ENCODE measurements at regions not wholly inside any gene's neighbourhood (a gene's known extent, or its start where the extent isn't known, plus 50 kb on each side); places are given as distances from the start of the nearest gene placed in this dataset.
"Not testable (repeated sequence)": the region's sequence is repeated elsewhere in the genome, so short reads cannot be mapped to it uniquely, and the experiment has no call there.

DNA sequence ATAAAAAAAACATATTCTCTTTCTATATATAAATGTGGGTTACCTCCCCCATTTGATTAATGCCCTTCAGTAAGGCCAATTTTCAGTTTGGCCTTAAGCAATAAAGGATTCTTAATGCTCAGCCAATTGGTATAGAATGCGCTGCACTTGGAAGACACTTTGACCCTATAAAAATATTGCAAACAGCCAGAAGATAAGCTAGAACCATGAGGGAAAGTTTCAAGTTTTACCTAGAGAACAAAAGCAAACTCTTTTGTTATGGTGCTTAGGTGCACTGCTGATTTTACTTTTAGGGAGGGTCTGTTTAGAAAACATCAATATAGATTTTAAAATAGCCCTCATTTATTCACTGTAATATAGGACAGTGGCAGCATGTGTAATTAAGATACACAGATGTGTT lies 251.6 kb upstream of the SLC16A7 start:
- FAIRE-seq = no peak

DNA sequence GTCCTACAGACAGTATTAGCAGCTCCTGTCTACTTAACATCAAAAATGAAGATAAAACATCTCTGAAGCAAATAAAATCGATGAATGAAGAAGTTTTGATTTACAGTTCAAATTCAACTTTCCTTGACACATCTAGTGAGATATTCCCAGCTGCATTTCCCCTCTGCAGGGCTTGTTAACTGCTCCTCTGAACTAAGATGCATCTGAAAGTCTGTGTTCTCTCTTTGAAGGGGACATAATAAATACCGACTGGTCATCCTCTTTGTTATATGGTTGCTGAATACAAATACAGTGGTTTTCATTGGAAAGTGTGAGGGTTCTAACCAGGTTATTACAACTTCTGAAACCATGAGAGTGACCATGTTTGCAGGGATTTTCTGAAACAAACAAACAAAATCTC lies 266.4 kb upstream of the SLC16A7 start:
- FAIRE-seq = no peak

- not testable (repeated sequence) for FAIRE-seq
Measured at GRCh38 chr12:59328395-59329075, 267.3 kb upstream of the SLC16A7 start.

DNA sequence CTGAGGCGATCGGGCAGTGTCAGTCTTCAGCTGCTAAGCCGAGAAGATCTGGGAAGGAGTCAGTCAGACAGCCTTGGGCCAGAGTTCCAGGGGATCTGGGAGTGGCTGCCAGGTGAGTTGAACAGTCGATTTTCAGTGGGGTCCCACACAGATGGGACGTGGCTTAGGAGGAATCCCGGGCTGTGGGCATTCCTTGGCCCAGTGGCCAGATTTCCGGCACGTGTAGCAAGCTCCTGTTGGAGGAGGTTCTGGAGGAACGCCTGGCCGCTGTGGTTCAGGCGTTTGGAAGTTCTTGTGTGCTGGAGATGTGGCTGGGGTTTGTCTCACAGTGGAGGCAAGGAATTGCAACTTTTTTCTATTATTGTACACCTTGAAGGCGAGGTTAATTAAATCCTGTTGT lies 269.4 kb upstream of the SLC16A7 start:
- not testable (repeated sequence) for FAIRE-seq

DNA sequence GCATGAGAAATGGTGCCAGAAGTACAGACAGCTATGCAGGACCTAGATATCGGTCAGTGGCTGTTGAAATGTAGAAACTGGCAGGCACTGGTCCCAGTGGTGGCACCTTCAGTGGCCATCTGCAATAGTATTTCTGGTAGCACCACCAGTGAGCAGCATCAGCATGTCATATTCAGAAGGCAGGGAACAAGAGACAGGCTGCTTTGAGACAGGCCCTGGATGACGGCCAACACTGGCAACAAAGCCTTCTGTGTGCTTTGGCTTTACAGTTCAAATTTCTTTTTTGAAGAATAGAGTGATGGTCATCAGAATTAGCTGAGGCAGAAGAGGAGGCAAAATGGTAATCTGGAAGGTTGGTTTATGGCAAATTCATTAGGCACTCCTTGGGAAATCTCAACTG lies 273.4 kb upstream of the SLC16A7 start:
- no peak for FAIRE-seq

- FAIRE-seq = no peak
Measured at GRCh38 chr12:59321278-59321677, 274.6 kb upstream of the SLC16A7 start.

DNA sequence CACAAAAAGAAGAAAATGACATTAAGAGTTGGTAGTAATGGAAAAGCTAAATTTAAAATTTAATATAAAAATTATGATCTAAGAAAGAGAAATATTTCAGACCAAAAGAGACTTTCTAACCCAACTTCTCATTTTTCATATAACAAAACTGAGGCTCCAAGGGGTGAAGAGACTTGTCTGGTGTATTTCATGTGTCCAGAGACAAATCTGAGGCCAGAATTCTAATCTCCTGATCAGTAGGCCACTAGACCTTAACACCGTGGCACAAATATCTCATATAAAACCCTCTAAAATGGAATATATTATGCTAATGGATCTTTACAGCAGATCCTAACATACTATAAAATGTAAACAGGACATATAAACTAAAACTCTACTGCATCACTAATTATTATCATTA lies 275.7 kb upstream of the SLC16A7 start:
- FAIRE-seq = no peak

GRCh38 chr12:59318940-59319339 lies 276.9 kb upstream of the SLC16A7 start:
- FAIRE-seq = no peak

- no peak for FAIRE-seq
Measured at GRCh38 chr12:59317598-59317997, 278.2 kb upstream of the SLC16A7 start.

DNA sequence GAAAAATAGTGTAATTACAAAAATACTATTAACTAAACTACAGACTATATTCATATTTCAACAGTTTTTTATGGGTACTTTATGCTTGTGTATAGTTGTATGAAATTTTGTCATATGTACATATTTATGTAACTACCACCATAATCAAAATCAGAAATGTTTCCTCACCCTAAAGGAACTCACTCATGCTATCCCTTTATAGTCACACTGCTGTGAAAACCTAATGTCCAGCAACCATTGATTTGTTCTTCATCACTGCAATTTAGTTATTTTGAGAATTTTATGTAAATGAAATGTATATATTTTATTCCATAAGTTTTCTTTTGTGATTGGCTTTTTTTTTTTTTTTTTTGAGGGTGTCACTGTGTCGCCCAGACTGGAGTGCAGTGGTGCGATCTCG lies 278.9 kb upstream of the SLC16A7 start:
- no peak for FAIRE-seq

DNA sequence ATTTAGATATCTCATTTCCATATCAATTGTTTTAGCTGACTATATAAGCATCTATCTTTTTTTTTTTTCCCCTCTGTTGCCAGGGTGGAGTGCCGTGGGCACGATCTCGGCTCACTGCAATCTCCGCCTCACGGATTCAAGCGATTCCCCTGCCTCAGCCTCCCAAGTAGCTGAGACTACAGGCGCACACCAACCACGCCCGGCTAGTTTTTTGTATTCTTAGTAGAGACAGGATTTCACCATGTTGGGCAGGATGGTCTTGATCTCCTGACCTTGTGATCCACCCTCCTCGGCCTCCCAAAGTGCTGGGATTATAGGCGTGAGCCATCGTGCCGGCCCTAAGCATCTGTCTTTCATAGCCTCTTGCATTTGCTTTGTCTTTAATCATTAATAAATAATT lies 279.5 kb upstream of the SLC16A7 start:
- not testable (repeated sequence) for FAIRE-seq

GRCh38 chr12:59314209-59314608 lies 281.6 kb upstream of the SLC16A7 start:
- FAIRE-seq = no peak

DNA sequence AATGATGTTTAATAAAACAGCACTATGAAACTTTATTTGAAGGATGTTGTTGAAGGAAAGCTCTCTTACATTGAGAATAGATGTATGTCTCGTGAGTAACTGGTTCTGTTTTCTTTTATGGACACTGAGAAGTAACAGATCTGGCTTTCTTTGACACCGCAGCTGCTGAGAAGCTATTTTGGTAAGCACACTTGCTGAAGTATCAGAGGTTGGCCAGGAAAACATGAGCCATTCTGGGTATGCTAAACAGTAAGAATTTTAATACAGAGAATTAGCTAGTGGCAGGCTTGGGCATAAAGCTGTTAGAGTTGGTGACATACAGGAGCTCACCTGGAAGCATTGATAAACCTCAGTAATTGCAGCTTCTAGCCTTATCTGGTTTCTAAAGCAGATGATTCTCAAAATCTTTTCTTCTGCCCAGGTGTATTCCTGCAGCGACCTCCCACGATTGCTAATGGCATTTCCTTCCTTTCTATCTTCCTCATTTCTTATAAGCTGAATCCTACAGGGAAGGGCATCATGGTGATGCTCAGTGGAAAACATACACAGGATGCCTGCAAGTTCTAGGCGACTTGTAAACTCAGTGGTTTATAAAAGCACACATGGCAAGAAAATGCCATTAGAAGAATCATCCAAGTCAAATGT lies 291.6 kb upstream of the SLC16A7 start:
- FAIRE-seq = no peak

DNA sequence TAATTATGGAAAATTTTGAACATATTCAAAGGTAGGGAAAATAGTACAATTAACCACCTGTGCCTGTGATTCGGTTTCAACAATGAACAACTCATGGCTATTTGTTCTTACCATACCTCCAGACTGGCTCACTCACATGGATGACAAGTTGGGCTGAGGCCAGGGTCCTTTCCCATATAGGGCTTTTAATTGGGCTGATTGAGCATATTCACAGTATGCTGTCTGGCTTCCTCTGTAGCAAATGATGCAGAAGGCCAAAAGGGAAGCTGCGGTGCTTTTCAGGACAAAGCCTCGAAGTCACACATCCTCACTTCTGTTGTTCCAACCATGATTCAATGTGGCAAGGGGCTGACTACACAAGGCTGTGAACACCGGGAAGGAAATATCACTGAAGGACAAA lies 297.5 kb upstream of the SLC16A7 start:
- FAIRE-seq = no peak

DNA sequence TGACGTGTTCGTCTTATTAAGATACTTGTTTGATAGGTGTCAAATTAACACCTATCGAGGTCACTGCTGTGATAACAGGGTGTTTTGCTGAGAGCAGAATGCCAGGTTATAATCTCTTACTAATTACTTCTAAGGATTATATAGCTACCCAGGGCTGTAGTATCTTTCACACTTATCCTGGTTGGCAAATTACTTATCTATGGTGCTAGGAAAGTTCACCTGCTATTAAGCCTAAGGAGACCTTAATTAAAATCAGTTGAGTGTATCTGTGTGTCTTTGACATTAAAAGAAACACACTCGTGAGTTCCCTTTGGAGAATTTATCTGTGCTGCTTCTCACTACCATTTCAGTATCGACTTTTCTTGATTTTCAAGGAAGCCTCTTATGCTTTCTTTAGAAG lies 301.6 kb upstream of the SLC16A7 start:
- no peak for FAIRE-seq

GRCh38 chr12:59282999-59283398 lies 312.8 kb upstream of the SLC16A7 start:
- no peak for FAIRE-seq

DNA sequence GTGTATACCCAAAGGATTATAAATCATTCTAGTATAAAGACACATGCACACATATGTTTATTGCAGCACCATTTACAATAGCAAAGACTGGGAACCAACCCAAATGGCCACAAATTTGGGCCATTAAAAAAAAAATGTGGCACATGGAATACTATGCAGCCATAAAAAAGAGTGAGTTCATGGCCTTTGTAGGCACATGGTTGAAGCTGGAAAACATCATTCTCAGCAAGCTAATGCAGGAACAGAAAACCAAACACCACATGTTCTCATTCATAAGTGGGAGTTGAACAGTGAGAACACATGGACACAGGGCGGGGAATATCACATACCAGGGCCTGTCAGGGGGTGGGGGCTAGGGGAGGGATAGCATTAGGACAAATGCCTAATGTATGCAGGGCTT lies 322.3 kb upstream of the SLC16A7 start:
- FAIRE-seq = not testable (repeated sequence)

DNA sequence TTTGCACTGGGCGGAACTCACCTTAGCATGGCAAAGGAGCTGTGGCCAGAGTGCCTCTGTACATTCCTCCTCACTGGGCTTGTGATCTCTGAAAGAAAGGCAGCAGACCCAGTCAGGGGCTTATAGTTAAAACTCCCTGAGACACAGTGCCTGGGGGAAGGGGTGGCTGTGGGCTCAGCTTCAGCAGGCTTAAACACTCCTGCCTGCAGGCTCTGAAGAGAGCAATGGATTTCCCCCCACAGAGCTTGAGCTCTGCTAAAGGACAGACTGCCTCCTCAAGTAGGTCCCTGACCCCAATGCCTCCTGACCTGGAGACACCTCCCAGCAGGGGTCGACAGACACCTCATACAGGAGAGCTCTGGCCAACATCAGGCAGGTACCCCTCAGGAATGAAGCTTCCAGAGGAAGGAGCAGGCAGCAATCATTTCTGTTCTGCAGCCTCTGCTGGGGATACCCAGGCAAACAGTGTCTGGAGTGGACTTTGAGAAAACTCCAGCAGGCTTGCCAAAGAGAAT lies 327.5 kb upstream of the SLC16A7 start:
- FAIRE-seq = no peak

DNA sequence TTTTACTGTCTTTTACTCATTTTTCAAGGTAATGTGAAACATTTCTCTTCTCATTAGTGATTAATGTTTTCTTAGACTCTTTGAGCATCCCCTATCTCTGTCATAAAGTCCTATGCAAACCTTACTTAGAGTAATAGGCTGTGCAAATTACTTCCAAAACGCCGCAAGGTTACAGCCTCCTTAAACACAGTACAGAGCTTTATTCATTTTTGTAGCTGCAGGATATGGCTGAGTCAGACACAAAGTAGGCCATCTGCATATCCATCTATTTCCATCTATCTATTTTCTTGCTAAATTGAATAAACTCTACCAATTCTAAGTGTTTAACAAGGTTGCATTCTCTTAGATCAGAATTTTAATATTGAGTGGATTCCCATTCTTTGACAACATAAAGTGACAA lies 335.6 kb upstream of the SLC16A7 start:
- no peak for FAIRE-seq

- no peak for FAIRE-seq
Measured at GRCh38 chr12:59252731-59253130, 332.4 kb upstream of the LRIG3 start.

DNA sequence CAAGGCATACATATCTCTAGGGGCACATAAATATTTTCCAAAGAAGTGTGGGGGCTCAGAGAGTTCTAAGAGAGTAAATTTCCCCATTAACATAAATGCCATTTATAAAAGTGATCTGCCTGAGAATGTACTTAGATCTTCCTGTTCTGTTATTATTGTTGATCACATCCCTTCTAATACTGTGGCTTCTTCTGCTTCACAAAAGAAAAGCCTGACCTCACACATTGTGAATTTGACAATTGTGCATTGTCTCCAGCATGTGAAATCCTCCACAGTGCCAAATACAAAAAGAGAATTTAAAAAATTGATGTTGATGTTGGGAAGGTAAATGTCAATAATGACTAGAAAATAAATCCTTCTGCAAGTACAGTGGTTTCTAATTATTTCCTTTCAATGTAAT lies 330.5 kb upstream of the LRIG3 start:
- no peak for FAIRE-seq

DNA sequence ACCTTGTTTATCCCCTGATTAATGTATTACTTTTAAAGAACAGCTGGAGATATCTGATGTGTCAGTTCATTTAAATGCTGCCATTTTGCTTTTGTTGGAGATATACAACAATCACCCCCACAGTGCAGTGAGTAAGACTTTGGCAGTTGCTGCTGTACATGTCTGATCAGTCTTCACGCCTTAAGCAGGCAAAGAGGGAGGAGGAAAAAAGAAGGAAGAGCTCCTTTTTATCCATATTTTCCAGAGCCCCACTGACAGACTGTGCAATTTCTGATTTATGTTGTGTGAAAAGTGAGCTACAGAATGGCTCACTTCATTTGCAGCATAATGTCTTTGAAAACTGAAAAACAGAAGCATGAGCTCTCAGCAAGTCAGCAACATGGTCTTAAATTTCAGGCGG lies 319.7 kb upstream of the LRIG3 start:
- FAIRE-seq = no peak

DNA sequence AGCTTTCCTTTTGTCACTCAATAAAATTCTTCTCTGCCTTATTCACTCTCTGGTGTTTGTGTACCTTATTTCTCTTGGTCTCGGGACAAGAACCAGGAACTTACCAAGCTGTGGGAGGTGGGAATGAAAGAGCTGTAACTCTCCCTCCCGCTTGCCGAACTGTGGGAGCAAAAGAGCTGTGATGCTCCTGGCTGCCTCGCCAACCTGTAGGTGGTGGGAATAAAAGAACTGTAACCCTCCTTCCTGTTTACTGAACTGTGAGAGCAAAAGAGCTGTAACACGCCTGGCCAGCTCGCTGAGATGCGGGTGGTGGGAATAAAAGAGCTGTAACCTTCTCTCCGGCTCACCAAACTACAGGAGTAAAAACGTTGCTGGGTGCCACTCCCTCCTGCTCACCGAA lies 314.1 kb upstream of the LRIG3 start:
- no peak for FAIRE-seq

DNA sequence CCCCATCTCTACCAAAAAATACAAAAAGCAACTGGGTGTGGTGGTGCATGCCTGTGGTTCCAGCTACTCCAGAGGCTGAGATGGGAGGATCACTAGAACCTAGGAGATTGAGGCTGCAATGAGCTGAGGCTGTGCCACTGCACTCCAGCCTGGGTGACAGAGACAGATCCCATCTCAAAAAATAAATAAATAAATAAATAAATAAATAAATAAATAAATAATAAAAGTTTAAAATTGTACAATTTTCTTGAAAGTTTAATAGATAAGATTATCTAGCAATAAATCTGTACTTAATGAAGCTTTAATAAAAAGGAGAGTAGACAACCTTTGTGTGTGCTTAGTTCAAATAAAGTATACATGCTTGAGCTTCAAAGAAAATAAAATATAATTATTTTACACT lies 310.0 kb upstream of the LRIG3 start:
- FAIRE-seq = no peak

- FAIRE-seq = no peak
Measured at GRCh38 chr12:59219148-59219547, 298.8 kb upstream of the LRIG3 start.
